GM06990 (cell line): ENCODE measurements at regions not wholly inside any gene's neighbourhood (a gene's known extent, or its start where the extent isn't known, plus 50 kb on each side); places are given as distances from the start of the nearest gene placed in this dataset.

Experiments
- DNase-seq: peaks from one replicate; pipeline ENCODE4 v3.0.0-alpha.2; 2011; ENCODE audit not compliant: insufficient read length; ENCODE audit errors: extremely low read depth
- H3K27me3 ChIP-seq: replicated peaks from 2 replicates; pipeline ENCODE4 v1.6.0; 2011; ENCODE audit warnings: low read length; ENCODE audit not compliant: control insufficient read depth, insufficient read depth
- H3K36me3 ChIP-seq: 2 replicates; pipeline ENCODE4 v1.5.1; 2011; ENCODE audit warnings: low read length; ENCODE audit not compliant: control insufficient read depth, insufficient read depth
- H3K4me3 ChIP-seq: replicated peaks from 2 replicates; pipeline ENCODE4 v1.5.1; 2011; ENCODE audit warnings: low read depth, mild to moderate bottlenecking, control low read depth, low read length
- CTCF ChIP-seq: IDR thresholded peaks from 2 replicates; pipeline ENCODE4 v1.5.1; 2011; ENCODE audit warnings: low read length, control low read depth, mild to moderate bottlenecking, inconsistent platforms; ENCODE audit not compliant: insufficient read depth, poor library complexity, severe bottlenecking

GRCh38 chr14:34018564-34019244 lies 67.8 kb upstream of the EGLN3 start:
- DNase-seq = peak; percentile 19

GRCh38 chr14:34018125-34018524 lies 67.3 kb upstream of the EGLN3 start:
- H3K27me3 ChIP-seq = no peaks in the 10 kb centered on the region
- no peak for TF ChIP-seq CTCF
- no peak for DNase-seq
- H3K36me3 ChIP-seq = no peaks in the 10 kb centered on the region
- no peak overlapping the region for H3K4me3 ChIP-seq

More at GRCh38 chr14:34018564-34019244, 67.8 kb upstream of the EGLN3 start:
- Histone ChIP-seq H3K27me3 (no peaks in the 10 kb centered on the region), H3K36me3 (no peaks in the 10 kb centered on the region), H3K4me3 (no peak overlapping the region)
- no peak for TF ChIP-seq CTCF

GRCh38 chr14:34015383-34015782 lies 64.5 kb upstream of the EGLN3 start:
- DNase-seq = no peak
- Histone ChIP-seq H3K27me3 (no peaks in the 10 kb centered on the region), H3K4me3 (no peak overlapping the region), H3K36me3 (no peaks in the 10 kb centered on the region)
- TF ChIP-seq CTCF = no peak

- H3K27me3 ChIP-seq = no peaks in the 10 kb centered on the region
- TF ChIP-seq CTCF = no peak
- H3K36me3 ChIP-seq = no peaks in the 10 kb centered on the region
- H3K4me3 ChIP-seq = no peak overlapping the region
- DNase-seq = no peak
These were observed 64.1 kb upstream of the EGLN3 start for GRCh38 chr14:34014936-34015335.

- TF ChIP-seq CTCF = no peak
- Histone ChIP-seq H3K27me3 (no peaks in the 10 kb centered on the region), H3K4me3 (no peak overlapping the region), H3K36me3 (no peaks in the 10 kb centered on the region)
- no peak for DNase-seq
These were observed 62.8 kb upstream of the EGLN3 start for GRCh38 chr14:34013721-34014060.
